HG02970 (cell line): ENCODE measurements at regions not wholly inside any gene's neighbourhood (a gene's known extent, or its start where the extent isn't known, plus 50 kb on each side); places are given as distances from the start of the nearest gene placed in this dataset.
"Not testable (repeated sequence)": the region's sequence is repeated elsewhere in the genome, so short reads cannot be mapped to it uniquely, and the experiment has no call there.

Experiments
- ATAC-seq: cut with Tn5 transposase; IDR thresholded peaks from one replicate; pipeline ENCODE4 v1.9.1; 2021; ENCODE audit warnings: mild to moderate bottlenecking, moderate library complexity, moderate number of reproducible peaks; ENCODE audit not compliant: unreplicated experiment, low FRiP score

DNA sequence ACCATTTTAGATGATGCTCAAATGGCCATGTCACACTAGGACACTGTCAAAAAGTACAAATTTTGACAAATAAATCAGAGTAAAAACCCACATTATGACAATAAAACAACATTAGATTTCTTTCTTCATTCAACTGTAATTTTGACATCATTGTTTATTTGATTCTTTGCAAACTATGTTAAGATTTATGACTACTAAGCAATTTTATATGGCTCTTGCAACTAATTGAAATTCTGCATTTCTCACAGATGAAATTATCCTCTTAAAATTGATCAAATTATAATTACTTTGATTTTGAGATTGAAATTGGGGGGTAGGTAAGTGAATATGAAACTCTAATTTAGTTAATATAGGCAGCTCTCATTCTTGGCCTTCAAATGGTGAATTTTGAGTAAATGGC is 59.8 kb downstream of the ATOH1 start:
- ATAC-seq, result no peak

DNA sequence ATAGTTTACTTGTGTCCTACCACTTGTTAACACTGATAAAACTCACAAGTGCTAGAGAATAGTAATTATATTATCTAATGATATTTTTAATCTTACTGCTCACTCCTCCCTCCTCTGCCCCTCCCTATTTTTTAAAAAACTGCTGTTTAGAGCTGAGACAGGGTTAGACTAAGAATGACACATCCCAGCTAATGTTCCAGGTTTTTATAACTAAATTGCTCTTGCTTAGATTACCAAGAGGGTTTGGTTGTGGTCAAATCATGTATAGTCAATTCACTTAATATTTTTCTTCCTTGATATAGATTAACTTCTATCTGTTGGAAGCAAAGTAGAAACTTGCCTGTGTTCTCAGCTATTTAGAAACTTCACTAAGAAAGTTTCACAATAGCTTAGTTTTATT is 60.2 kb downstream of the ATOH1 start:
- ATAC-seq, result no peak

DNA sequence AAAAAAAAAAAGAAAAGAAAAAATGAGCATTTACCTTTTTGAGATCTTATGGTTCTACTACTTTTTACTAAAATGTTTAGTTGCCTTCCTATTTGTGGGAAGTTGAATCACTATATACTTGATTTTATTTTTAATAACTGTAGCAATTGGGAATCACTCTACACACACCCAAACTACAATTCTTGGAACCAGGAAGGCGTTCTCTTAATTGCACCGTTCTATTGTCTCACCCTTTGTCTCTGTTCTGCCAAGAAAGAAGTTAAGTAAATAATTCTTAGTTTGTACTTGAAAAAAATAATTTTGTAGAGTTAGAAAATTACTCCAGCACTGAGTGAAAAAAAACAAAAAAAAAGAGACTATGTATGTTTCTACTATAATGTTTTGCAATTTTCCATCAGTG is 62.7 kb downstream of the ATOH1 start:
- no peak for ATAC-seq

DNA sequence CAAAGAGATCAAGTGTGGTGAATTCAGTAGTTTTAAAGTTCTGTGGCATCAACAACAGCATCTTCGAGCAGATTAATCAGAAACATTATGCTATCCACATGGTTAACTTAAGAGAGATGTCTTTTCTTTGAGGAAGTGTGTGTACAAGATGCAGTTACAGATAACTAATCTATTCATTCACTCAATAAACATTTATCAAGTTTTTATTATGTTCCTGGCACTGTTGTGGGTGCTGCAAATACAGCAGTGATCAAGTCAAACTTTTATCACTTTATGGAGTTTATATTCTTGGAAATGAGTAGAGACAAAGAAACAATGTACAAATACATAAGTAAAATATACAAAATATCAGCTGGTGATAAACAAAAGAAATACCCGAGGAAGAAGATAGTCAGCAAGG is 66.4 kb downstream of the ATOH1 start:
- ATAC-seq, result no peak

DNA sequence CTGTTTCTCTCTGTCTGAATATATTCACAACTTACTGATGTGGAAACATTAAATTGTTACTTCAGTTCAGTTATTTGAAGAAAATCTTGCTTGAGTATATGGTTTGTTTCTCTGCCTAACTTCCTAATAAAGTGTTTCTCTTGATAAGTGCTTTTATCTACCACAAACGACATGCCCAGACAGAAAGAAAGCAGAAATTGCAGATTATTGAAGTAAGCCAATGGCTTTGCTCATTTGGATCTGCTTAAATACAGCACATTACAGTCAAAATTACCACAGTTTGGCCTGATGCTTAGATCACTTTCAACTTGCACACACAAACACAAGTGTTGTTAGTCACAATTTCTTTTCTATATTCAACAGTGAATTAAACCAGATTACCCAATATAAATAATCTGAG is 68.0 kb downstream of the ATOH1 start:
- no peak for ATAC-seq

DNA sequence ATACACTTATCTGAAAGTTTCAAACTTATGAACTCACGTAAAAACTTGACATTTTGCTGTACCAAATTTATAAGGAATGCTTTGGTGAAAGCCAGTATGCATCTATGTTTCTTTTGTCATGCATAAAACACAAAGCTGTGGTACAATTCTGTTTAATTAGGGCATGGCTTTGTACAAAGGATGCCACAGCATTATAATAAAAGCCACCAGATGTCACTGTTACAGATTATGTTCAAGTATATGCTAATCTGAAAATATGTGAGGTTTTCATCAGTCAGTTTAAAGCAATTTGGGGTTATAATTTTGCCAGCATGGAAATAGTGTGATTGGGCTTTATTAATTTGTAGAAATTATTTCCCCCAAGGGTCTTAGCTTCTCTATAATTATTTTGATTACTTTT is 69.0 kb downstream of the ATOH1 start:
- ATAC-seq, result no peak

DNA sequence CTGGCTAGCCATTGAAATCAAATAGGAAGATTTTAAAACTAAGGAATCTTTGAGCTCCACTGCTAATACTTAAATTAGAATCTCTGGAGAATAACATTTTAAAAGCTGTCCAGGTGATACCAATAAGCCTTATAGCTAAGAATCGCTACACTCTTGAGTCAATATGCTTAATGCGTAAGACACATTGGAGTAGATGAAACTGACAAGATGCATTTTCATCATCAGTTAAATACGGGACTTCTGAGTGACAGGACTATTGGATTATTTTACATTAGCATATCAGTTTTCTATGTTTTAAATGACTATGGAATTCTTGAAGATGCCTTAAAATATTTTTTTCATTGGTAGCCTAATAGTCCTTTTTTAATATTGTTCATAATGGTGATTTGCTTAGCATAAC is 80.2 kb downstream of the ATOH1 start:
- ATAC-seq, result no peak

DNA sequence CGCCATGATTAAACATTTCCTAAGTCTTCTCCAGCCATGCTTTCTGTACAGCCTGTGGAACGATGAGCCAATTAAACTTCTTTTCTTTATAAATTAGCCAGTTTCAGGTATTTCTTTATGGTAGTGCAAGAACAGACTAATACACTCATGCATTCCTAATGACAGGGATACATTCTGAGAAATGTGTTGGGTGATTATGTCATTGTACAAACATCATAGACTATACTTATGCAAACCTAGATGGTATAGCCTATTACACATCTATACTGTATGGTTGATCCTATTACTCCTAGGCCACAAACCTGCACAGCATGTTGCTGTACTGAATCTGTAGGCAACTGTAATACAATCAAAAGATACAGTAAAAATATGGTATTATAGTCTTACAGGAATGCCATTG is 83.1 kb downstream of the ATOH1 start:
- no peak for ATAC-seq

DNA sequence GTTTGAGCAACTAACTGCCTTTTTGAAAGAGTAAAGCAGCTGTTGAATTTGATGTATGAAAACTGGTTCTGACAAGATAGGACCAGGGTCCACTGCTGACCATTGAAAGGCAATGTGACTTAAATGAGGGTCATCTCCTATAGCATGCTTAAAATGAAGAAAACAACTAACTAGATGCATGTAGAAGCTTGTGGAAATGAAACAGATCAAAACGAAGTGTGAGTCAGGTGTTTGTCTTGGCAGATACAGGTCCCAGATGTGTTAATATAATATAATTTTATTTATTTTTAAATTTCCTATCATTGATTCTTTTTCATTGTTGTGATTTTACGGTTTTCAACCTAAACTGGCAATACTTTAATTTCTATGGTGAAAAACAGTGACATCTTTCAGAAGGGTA is 83.6 kb downstream of the ATOH1 start:
- no peak for ATAC-seq

DNA sequence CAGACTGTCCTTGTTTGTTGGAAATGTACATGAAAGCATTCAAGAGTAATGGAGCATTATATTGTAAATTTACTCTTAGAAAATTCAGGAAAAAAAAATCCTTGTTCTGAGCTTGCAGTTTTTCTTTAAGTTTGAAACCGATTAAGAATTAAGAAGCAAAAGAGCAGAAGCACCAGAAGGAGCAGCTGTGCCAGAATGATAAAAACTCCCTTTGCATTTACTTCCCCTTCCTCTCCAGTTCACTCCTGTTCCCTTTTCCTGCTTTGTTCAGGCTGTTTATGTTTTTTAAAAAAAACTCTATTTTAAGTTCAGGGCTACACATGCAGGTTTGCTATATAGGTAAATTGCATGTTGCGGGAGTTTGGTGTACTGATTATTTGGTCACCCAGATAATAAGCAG is 90.3 kb downstream of the ATOH1 start:
- ATAC-seq, result no peak

DNA sequence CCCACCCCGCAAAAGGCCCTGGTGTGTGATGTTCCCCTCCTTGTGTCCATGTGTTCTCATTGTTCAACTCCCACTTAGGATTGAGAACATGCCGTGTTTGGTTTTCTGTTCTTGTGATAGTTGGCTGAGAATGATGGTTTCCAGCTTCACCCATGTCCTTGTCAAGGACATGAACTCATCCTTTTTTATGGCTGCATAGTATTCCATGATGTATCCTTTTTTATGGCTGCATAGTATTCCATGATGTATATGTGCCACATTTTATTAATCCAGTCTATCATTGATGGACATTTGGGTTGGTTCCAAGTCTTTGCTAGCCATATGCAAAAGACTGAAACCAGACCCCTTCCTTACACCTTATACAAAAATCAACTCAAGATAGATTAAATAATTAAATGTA is 95.0 kb downstream of the ATOH1 start:
- not testable (repeated sequence) for ATAC-seq

DNA sequence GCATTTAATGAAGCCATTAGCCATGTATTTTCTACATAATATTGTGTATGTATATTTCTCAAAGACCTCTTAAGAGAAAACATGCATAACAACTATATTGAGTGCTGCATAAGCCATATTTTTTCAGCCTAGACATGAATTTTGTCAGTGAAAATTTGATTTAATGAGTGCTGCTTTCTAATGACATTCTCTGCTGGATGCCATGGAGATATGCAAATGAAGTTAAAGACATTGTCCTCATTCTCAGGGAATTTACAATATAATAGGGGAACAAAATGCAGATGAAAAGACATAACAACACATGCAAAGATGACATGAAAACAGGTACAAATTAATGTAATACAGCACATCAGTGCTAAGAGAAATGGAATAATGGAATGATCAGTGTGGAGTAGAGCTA is 118.7 kb downstream of the ATOH1 start:
- no peak for ATAC-seq

DNA sequence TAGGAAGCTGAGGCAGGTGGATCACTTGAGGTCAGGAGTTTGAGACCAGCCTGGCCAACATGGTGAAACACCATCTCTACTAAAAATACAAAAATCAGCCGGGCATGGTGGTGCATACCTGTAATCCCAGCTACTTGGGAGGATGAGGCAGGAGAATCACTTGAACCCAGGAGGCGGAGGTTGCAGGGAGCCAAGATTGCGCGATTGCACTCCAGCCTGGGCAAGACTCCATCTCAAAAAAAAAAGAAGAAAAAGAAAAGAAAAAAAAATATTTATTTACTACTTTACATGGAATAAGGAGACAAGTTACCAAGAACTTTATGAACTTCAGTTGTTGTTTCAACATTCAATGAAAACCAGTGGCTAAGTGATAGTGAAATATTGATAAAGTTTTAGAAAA is 121.7 kb downstream of the ATOH1 start:
- ATAC-seq, result not testable (repeated sequence)

DNA sequence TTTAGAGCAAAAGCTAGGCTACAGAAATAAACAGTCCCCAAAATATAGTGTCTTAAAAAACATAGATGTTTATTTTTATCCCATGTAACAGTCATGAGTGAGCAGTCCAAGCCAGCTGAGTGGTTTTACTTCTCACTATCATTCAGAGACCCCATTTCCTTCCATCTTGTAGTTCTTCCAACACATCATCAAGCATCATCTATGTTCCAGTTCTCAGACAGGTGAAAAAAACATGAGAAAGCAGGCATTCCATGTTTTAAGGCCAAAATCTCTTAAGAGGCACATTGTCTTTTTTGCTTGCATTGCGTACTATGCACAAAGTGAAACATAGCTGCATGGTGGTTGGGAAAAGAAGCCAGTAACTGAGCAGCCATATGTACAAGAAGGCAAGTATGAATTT is 128.6 kb downstream of the ATOH1 start:
- no peak for ATAC-seq

DNA sequence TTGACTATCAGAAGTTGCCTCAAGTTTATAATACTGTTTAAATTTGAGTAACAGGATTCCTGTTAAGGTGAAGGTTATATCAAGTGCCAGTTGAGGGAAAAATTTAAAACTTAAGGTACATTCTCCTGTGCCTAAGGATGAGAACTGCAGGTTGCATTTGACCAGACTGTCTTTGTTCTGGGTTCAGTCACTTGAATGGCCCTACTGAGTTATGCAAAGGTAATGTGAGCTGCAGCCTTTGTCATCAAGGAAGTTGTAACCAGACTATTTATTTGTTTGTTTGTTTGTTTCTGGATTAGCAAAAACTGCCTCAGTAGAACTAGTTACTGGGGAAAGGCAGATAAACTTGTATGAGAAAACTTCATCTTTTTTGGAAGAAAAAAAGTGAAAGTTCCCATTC is 131.9 kb downstream of the ATOH1 start:
- no peak for ATAC-seq

DNA sequence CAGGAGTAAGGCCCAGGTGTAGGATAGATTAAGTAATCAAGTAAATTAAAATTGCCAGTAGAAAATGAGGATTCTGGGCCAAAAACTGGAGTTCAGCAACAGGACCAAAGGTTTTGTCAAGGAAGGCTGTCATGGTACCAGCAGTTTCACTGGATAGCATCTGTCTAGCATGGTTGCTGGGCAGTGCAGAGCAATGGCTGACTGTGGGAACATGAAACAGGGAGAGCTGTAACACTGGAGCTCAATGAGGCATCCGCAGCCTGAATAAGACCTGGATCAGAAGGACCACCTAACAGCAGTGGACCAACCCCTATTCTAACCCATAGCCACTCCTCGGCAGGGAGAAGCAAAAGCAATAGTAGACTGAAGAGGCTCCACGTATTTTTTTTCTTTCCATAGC is 132.4 kb downstream of the ATOH1 start:
- ATAC-seq, result no peak

DNA sequence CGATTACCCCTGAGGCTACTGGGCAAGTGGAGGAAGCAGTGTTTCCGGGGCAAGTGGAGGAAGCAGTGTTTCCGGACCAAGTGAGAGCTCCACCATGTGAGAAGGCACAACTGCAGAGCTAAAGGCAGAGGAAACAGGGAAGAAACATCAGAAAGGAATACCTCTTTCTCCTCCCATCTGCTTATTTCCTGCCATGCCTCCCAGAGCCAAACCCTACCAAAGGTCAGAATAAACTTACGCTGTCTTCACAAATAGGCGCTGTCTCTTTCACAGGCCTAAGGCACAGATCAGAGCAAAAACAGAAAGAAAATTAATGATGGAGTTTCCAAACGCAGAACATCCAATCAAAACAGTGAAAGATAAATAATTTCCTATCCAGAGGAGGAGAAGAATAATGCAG is 153.0 kb downstream of the ATOH1 start:
- no peak for ATAC-seq

DNA sequence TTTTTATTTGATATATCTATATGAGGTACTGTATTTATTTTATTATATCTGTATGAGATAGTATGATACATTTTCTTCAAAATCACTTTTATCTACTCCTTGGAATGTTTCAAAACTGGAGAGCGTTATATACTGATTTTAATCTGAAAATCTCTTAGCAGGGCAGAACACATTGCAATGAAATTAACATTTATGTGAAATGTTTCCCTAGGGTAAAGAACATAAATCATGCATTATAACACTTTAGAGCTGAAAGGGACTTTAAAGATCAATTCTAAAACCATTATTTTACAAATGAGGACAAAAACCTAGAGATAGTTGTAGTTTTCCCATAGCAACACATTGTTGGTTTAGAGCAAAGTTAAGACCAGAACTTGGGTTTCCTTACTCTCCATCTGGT is 153.7 kb downstream of the ATOH1 start:
- ATAC-seq, result no peak

DNA sequence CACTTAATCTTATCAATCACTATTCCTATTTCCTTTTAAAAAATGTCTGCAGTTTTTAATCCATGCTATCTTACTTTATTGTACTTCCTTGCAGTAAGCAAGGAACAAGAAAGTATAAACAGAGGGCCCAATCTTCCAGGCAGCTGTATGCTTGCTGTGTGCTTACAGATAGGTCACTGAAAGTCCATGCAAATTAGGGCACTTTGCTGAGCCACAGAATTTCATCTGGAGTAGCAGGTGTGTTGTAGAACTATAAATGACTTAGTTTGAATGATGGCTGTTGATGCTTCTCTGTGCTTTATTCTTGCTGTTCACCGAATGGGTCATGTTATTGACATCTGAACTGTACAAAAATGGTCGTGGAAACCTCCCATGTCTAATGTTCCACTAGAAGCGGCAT is 154.6 kb downstream of the ATOH1 start:
- ATAC-seq, result peak; percentile 94

DNA sequence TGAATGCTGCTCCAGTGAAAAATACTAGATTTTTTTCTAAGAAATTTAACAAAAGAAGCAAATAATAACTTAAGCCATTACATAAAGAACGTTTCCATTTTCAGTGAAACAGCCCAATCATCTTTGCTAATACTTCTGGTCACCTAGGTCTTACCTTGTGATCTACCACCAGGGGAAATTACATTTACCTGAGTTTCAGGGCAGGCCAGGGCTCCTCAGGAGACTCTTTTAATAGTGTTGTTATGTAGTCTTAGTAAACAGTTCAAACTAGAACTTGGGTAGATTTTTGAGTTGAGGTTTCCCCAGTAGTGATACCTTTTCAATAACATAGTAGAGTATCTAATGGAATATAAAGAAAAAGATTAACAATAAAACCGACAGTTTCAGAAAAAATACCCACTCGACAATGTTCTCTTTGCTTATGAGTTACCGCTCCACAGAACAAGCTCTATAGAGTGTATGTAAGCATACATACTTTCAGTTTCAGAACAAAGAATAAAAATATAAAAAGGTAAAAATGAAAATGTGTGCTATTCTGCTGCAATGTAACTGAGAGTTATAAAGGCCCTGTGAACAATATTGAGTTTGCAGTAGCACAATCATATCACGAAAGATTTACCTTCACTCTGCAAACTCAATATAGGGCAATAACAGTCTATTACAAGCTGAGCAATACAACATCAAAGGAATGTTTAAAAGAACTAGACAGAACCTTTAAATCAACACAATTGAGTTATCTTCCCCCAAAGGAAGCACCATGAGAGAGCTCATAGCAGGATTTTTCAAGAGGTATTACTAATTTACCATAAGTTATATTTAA is 165.8 kb downstream of the ATOH1 start:
- ATAC-seq, result no peak

DNA sequence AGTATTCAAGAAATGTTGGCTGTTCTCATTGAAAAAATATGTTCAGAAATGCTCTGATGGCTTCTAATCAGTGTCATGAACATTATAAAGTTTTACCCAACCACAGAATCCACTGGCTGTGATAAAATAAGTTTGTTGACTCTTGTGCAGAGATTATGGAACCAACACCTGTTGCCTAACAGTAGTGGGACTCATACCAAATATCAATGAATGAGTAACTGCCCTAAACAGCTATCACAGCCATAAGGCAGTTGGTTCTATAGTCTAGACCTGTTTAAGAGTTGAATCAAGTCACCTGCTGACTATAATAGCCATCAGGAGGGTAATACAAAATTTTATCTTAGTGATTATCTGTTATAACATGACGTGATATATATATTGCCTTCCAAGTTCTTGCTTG is 168.3 kb downstream of the ATOH1 start:
- ATAC-seq, result no peak

DNA sequence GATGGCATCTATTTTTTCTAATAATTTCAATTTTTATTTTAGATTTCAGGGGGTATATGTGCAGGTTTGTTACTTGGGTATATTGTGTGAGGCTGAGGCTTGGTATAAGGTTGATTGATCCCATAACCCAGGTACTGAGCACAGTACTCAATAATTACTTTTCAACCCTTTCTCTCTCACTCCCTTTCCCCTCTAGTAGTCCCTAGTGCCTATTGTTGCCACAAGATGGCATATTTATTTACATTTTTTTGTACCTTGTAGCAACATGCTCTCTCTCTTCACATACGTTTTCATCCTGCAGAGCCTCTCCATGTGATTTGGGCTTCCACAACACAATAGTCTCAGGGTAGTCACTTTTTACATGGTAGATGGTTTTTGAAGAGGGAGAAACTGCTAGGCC is 172.0 kb downstream of the ATOH1 start:
- ATAC-seq, result no peak

DNA sequence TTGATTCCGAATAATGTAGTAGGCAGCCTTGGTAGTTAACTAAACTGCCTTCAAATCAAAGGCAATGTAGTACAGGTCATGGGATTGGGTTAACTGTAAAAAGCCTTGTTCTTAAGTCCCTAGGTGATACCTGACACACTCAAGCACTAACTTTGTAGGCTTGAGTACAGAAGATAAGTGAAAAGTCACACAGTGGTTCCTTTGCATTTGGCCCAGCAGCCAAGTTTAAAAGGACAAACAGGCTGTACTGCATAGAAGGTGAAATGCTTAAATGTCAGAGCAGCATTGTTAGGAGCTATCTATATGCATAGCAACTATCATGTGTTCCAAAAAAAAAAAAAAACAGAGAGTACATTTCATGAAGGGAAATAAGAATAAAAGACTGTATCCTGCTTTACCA is 178.4 kb downstream of the ATOH1 start:
- no peak for ATAC-seq
